HG03139 (cell line): ENCODE measurements at regions not wholly inside any gene's neighbourhood (a gene's known extent, or its start where the extent isn't known, plus 50 kb on each side); places are given as distances from the start of the nearest gene placed in this dataset.

ENCODE experiments used
- ATAC-seq: cut with Tn5 transposase; IDR thresholded peaks from one replicate; pipeline ENCODE4 v1.9.1; 2021; ENCODE audit not compliant: unreplicated experiment

DNA sequence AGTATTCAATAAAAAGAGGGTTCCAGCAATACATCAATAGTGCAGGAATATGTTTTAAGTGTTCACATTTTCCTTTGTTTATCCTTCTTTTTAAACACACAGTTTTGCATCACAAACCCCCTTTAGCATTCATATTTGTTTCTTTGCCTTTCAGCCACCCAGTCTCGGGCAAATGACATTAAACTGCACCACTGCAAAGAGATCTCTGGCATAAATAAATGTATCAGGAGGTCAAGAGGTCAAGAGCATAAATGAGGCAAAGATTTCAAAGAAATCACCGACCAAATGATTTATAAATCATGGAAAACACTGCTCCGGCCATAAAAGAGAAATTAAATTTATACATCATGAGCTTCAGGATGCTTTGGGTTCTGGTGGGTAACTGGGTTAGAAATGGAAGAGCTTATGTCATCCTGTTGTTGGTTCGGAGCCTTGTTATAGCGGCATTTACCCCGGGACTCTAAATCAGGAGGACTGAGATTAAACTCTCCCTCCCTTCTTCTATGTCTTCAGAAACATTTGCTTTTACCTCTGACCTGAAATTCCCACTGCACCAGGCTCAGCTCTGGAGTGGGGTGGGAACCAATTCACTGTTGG, 449.6 kb upstream of the CLINT1 start:
- no peak for ATAC-seq

DNA sequence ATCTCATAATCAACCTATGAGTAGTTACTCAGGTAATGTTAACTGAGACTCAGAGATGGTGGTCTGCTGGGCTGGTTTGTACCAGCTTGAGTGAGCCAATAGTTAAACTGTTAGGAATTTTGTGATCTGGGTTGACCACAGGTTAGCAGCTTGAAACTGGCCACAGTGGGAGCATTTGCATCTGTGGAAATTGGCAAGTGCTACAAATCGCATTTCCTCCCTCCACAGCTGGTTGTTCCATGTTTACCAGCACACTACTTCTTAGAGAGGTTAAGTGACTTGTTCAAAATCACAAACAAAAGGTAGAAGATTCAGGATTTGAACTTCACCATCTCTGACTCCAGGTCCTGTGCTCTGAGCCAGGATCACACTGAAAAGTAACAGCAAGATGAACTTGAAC, 446.9 kb upstream of the CLINT1 start:
- no peak for ATAC-seq

DNA sequence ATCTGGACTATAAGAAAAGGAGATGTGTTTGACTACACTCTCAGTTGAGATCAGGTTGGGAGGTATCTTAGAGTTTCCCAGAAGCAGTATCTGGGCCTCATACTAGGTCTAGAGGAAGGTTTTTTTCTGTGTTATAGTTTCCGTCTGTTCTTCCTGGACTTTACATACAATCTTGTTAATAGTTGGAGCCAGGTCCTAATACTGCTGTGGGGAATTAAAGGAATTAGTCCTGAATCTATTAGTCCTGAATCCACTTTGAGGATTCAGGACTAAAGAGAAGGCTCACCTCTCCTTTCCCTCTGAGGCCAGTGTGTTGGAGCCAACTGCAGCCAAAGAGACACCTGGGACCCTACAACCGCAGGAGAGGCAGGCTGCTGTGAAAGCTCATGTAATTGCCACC, 445.7 kb upstream of the CLINT1 start:
- ATAC-seq, result no peak

GRCh38 chr5:158303883-158304282, 444.9 kb upstream of the CLINT1 start:
- ATAC-seq, result no peak

DNA sequence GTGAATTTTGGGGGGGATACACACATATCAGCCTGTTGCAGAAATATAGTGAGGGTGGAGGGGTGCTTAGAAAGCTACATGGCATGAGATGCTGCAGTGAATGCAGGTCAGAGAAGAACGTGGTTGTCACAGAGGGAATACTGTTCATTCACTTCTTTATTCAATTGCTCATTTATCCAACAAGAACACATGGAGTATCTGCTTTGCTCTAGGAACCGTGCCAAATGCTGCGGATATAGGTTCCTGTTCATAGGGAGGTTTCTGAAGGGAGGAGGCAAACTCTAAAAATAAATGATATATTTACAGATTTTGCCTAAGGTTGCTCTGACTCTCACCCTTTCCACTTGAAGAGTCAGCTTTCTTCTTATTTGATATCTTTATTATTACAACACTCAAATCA, 444.3 kb upstream of the CLINT1 start:
- no peak for ATAC-seq

DNA sequence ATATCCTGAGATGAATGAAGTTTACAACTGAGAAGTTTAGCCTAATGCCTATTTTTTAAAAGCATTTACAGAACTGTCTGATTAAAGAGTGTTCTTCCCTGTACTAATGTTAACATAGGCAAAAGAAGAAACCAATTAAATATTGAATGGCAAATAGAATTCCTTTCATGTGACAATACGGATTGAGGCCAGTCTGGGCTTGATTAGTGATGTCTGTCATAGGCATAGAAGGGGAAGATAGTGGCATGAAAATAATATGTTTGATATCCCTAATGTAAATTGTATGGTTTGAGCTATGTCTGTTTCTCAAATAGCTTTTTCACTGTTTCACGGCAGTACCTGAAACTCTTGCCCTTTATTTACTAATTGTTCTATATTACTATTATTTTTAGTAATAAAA, 443.1 kb upstream of the CLINT1 start:
- ATAC-seq, result no peak

DNA sequence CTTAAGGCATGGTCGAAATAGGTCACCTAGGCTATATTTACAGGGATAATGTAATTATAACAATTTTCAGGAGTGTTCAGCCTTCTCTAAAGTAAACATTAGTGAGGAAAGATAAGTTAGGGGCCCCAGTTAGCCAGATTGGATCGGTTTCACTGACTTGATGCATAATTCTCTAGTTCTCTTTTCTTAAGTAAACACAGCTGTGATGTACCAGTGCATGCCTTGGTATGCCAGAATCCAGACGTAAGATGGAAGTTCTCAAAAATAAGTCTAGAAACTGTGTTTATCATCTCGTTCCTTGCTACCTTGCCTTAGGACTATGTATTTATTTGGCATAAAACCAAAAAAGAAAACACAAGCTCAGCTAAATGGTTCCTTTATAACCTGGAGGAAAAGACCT, 442.2 kb upstream of the CLINT1 start:
- ATAC-seq, result no peak

GRCh38 chr5:158300256-158300655, 441.3 kb upstream of the CLINT1 start:
- no peak for ATAC-seq

DNA sequence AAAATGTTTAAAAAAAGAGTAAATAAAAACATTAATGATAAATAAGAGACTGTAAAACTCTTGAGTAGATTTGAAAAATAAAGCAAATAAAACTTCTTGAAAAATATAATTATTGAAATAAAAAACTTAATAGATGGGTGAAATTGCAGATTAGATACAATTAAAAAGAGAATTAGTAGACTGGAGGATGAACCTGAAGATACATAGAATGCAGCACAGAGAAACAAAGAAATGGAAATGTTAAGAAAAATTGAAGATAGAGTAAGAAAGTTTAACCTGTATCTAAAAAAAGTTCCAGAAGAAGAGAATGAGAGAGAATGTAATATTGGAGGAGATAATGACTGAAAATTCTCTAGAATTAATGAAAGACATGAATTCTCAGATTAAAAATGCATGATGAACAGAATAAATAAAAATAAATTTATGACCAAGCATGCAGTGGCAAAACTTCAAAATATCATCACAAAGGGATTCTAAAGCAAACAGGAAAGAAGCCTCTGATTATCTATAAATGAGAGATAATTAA, 438.1 kb upstream of the CLINT1 start:
- ATAC-seq, result no peak

DNA sequence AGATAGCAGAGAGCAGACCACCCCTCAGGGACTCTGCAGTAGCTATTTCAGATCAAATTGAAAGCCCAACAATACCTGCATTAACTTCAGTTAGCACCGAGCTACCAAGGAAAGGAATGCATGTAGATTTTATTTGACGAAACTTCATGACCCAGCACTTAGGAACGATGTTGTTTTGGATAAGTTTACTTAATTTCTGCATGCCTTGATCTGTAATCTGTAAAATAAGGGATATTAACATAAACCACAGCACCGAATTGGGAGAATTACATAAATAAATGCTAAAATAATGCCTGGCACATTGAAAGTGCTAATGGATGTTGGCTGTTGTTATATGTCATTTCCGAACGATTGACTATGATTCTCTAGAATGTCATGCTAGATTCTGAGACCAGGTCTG, 435.8 kb upstream of the CLINT1 start:
- no peak for ATAC-seq

- no peak for ATAC-seq
Measured at GRCh38 chr5:158292981-158293380, 434.0 kb upstream of the CLINT1 start.

DNA sequence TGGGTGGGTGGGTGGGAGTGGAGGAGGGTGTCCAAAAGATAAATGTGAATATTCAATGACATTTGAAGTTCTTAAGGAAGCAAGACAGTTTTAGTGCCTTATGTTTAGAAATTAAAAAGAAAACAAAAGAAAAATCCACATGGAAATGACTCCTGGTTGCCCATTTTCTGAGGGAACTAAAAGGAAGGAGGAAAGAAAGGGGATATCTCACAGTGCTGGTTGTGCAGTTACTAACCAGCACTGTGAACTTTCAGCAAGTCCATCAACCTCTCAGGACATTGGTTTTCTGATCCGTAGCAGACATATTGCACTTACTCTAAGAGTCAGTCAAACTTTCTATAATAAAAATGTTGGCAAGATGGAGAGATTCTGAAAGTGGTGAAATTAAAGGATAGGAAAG, 431.0 kb upstream of the CLINT1 start:
- no peak for ATAC-seq

GRCh38 chr5:158288272-158288657, 429.3 kb upstream of the CLINT1 start:
- ATAC-seq, result no peak

GRCh38 chr5:158287643-158288271, 428.8 kb upstream of the CLINT1 start:
- ATAC-seq, result no peak

DNA sequence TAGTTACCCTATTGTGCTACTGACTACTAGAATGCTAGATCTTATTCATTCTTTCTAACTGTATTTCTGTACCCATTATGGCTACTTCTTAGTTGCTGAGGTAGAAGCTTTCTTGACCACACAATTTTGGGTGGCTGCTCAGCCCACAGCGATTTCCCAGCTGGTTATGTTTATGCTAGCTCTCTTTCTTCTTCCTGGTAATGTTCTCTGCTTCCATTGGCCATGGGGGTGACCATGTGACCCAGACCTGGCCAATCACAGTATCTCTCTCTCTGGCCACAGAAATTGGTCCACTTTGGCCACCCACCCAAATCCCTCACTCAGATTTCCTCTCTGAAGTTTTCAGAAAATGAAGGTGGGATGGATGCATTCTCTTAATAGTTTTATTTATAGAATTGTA, 427.9 kb upstream of the CLINT1 start:
- no peak for ATAC-seq

DNA sequence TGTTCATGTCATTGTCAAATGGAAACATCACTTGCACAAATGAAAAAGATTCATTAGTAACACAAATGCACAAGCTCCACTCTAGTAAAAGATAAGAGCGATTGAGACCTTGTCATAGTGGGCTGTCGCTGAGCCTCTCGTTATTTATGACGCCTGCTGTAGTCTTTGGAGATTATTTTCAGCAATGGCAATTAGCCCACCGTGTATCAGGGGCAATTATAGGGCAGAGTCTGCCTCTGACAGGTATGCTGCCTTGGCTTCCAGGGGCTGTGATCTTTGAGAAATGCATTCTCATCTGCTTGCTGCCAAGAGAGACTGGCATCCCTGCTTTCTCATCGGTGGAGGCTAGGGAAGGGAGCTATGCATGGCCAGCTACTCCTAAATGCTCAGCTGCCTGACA, 426.8 kb upstream of the CLINT1 start:
- ATAC-seq, result no peak

DNA sequence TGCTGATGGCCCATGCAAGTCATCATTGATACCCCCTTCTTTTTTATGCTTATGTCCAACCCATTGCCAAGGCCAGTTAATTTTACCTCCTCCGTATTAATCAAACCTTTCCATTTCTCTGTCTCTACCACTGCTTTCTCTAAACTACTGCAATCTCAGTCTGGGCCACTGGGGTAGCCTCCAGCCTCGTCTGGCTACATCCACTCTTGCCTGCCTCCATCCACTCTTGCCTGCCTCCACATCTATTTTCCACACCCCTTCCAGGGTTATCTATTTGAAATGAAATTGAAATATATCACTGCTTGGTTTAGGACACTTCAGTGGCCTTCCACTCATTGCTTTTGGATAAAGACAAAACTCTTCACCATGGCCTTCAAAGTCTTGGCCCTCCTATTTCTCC, 425.3 kb upstream of the CLINT1 start:
- ATAC-seq, result no peak

GRCh38 chr5:158283397-158283796, 424.5 kb upstream of the CLINT1 start:
- ATAC-seq, result no peak

DNA sequence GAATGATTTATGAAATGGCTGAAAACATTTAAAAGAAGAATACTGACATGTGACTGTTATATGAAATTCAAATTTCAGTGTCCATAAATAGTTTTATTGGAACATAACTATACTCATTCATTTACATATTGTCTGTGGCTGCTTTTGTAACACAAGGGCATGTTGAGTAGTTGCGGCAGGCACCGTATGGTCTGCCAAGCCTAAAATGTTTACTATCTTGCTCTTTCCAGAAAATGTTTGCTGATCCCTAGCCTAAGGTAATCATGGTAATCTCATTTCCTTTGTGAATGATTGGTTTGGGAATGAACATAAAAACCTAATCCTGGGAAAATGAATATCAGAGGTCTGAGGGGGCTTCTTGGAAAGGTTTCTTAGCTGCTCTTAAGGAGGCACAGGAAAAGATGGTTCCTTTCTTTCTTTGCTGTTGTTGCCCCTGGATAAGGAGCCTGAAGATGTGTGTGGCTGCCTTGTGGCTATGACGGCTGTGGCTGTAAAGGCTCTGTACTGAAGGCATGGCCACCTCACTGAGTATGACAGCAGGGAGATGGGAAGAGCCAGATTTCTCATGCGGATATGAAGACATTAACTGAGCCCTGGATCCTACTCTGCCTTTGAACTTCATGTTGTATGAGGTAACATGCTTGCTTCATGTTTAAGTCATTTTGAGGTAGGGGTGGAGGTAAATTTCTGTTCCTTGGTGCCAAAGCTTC, 419.4 kb upstream of the CLINT1 start:
- ATAC-seq, result no peak

DNA sequence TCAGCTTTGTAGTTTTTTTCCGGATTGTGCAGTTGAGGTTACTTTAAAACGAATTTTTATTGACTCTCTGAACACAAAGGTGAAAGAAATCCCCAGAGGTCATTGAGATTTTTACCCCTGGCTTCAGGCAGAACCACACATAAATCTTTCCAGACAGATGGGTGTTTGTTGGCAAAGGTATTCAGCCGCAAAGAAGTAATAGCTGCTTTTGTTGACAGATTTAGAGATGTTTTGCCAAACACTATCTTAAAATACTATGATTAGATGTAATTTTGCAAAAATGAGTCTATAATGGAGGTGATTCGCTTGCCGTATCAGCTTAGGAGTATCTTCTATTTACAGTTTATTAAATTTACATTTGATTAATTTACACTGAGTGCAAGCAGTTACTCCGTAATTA, 418.3 kb upstream of the CLINT1 start:
- ATAC-seq, result no peak

- ATAC-seq, result no peak
Measured at GRCh38 chr5:158276692-158277091, 417.7 kb upstream of the CLINT1 start.

GRCh38 chr5:158275511-158275910, 416.6 kb upstream of the CLINT1 start:
- no peak for ATAC-seq
